Liver (tissue), 3 donors: ENCODE measurements at regions not wholly inside any gene's neighbourhood (a gene's known extent, or its start where the extent isn't known, plus 50 kb on each side); places are given as distances from the start of the nearest gene placed in this dataset.

Experiments used
- EGR1 ChIP-seq, 2 donors: IDR thresholded peaks; 2 replicates each; pipeline ENCODE4 v1.6.1; 2016 to 2018; ENCODE audit warnings: antibody characterized with exemption in 2 of 2, low read depth in 2 of 2
- FOXA2 ChIP-seq: IDR thresholded peaks from 2 replicates; pipeline ENCODE4 v1.6.1; 2016; ENCODE audit warnings: antibody characterized with exemption
- GABPA ChIP-seq, 2 donors: IDR thresholded peaks in 1 of 2; conservative IDR thresholded peaks in 1 of 2; 2 replicates each; pipeline ENCODE4 v1.6.1; 2016; ENCODE audit warnings: antibody characterized with exemption in 2 of 2, mild to moderate bottlenecking in 1 of 2, moderate library complexity in 1 of 2
- HNF4G ChIP-seq: IDR thresholded peaks from 2 replicates; pipeline ENCODE4 v1.6.1; 2016; ENCODE audit warnings: antibody characterized with exemption
- MAX ChIP-seq: IDR thresholded peaks from 2 replicates; pipeline ENCODE4 v1.6.1; 2016; ENCODE audit warnings: antibody characterized with exemption
- RAD21 ChIP-seq, 2 donors: IDR thresholded peaks; 2 replicates each; pipeline ENCODE4 v1.6.1; 2016; ENCODE audit warnings: antibody characterized with exemption in 2 of 2, mild to moderate bottlenecking in 2 of 2
- REST ChIP-seq: IDR thresholded peaks from 2 replicates; pipeline ENCODE4 v1.6.1; 2016; ENCODE audit warnings: antibody characterized with exemption, mild to moderate bottlenecking
- SP1 ChIP-seq: IDR thresholded peaks from 2 replicates; pipeline ENCODE4 v1.6.1; 2018; ENCODE audit warnings: antibody characterized with exemption, mild to moderate bottlenecking
- TAF1 ChIP-seq: conservative IDR thresholded peaks from 2 replicates; pipeline ENCODE4 v1.6.1; 2016; ENCODE audit warnings: antibody characterized with exemption, mild to moderate bottlenecking
- YY1 ChIP-seq: IDR thresholded peaks from 2 replicates; pipeline ENCODE4 v1.6.1; 2016; ENCODE audit warnings: antibody characterized with exemption, mild to moderate bottlenecking
- TF ChIP-seq, protein P1 (sequence below): fragments of 150-350 bp; IDR thresholded peaks from 2 replicates; pipeline ENCODE4 v1.5.1; 2017; ENCODE audit warnings: improper control_type of control experiment, low read depth, low read length; ENCODE audit not compliant: missing input control
- TF ChIP-seq, protein P2 (sequence below): IDR thresholded peaks from 2 replicates; pipeline ENCODE4 v1.6.1; 2016; ENCODE audit warnings: antibody characterized with exemption
- TF ChIP-seq, protein P3 (sequence below): IDR thresholded peaks from 2 replicates; pipeline ENCODE4 v1.6.1; 2016; ENCODE audit warnings: antibody characterized with exemption
- donor health status: healthy.
- donor health status: healthy.

- TF ChIP-seq, protein P1, sequence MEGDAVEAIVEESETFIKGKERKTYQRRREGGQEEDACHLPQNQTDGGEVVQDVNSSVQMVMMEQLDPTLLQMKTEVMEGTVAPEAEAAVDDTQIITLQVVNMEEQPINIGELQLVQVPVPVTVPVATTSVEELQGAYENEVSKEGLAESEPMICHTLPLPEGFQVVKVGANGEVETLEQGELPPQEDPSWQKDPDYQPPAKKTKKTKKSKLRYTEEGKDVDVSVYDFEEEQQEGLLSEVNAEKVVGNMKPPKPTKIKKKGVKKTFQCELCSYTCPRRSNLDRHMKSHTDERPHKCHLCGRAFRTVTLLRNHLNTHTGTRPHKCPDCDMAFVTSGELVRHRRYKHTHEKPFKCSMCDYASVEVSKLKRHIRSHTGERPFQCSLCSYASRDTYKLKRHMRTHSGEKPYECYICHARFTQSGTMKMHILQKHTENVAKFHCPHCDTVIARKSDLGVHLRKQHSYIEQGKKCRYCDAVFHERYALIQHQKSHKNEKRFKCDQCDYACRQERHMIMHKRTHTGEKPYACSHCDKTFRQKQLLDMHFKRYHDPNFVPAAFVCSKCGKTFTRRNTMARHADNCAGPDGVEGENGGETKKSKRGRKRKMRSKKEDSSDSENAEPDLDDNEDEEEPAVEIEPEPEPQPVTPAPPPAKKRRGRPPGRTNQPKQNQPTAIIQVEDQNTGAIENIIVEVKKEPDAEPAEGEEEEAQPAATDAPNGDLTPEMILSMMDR: no peak
- no peak for TF ChIP-seq HNF4G
- no peak for TF ChIP-seq RAD21 (IDR thresholded peaks at IDR 0.05)
- no peak for TF ChIP-seq YY1
- TF ChIP-seq MAX: no peak
- TF ChIP-seq REST: no peak
- no peak for TF ChIP-seq SP1
- TF ChIP-seq GABPA (IDR thresholded peaks at IDR 0.05 in 1 of 2, conservative IDR thresholded peaks at IDR 0.05 in 1 of 2): no peak
- no peak for TF ChIP-seq EGR1 (IDR thresholded peaks at IDR 0.05; ENCODE audit: low read depth in 2 of 2)
- TF ChIP-seq, protein P2, sequence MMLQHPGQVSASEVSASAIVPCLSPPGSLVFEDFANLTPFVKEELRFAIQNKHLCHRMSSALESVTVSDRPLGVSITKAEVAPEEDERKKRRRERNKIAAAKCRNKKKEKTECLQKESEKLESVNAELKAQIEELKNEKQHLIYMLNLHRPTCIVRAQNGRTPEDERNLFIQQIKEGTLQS: no peak
- no peak for TF ChIP-seq FOXA2
- no peak for TF ChIP-seq TAF1
- TF ChIP-seq, protein P3, sequence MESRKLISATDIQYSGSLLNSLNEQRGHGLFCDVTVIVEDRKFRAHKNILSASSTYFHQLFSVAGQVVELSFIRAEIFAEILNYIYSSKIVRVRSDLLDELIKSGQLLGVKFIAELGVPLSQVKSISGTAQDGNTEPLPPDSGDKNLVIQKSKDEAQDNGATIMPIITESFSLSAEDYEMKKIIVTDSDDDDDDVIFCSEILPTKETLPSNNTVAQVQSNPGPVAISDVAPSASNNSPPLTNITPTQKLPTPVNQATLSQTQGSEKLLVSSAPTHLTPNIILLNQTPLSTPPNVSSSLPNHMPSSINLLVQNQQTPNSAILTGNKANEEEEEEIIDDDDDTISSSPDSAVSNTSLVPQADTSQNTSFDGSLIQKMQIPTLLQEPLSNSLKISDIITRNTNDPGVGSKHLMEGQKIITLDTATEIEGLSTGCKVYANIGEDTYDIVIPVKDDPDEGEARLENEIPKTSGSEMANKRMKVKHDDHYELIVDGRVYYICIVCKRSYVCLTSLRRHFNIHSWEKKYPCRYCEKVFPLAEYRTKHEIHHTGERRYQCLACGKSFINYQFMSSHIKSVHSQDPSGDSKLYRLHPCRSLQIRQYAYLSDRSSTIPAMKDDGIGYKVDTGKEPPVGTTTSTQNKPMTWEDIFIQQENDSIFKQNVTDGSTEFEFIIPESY: no peak
Measured at GRCh38 chr10:78766603-78767002, 302.2 kb upstream of the ZMIZ1 start.
